ENCODE measurements at regions not wholly inside any gene's neighbourhood (a gene's known extent, or its start where the extent isn't known, plus 50 kb on each side); places are given as distances from the start of the nearest gene placed in this dataset.

DNA sequence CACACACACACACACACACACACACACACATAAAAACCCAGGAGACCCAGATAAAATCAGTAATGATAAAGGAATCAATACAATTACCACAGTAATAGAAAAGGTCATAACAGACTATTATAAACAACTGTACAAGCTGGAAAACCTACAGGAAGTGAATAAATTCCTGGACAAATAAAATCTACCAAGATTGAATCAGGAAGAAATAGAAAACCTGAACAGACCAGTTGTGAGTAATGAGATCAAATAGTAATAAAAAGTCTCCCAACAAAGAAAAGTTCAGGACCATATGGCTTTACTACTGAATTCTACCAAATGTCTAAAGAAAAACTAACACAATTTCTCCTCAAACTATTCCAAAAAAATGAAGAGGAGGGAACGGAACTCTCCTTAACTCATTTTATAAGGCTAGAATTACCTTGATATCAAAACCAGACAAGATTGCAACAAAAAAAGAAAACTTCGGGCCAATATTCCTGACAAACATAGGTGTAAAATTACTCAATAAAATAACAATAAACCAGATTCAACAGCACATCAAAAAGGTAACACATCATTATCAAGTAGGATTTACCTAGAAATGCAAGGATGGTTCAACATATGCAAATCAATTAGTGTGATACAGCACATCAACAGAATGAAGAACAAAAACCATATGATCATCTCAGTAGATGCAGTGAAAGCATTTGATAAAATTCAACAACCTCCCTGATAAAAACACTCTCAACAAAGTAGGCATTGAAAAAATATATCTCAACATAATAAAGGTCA lies 325.2 kb upstream of the POU5F2 start:
- TF ChIP-seq NR3C1 (IDR thresholded peaks at IDR 0.05) (no peak), EP300 (IDR thresholded peaks at IDR 0.05) (no peak), RAD21 (conservative IDR thresholded peaks at IDR 0.05 in 1 of 2, IDR thresholded peaks at IDR 0.05 in 1 of 2) (no peak), MAZ (IDR thresholded peaks at IDR 0.05; ENCODE audit: borderline replicate concordance, low read depth, low read length) (no peak)
- TF ChIP-seq, protein P1, sequence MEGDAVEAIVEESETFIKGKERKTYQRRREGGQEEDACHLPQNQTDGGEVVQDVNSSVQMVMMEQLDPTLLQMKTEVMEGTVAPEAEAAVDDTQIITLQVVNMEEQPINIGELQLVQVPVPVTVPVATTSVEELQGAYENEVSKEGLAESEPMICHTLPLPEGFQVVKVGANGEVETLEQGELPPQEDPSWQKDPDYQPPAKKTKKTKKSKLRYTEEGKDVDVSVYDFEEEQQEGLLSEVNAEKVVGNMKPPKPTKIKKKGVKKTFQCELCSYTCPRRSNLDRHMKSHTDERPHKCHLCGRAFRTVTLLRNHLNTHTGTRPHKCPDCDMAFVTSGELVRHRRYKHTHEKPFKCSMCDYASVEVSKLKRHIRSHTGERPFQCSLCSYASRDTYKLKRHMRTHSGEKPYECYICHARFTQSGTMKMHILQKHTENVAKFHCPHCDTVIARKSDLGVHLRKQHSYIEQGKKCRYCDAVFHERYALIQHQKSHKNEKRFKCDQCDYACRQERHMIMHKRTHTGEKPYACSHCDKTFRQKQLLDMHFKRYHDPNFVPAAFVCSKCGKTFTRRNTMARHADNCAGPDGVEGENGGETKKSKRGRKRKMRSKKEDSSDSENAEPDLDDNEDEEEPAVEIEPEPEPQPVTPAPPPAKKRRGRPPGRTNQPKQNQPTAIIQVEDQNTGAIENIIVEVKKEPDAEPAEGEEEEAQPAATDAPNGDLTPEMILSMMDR (IDR thresholded peaks at IDR 0.05), result no peak
